HG03342 (cell line): ENCODE measurements at regions not wholly inside any gene's neighbourhood (a gene's known extent, or its start where the extent isn't known, plus 50 kb on each side); places are given as distances from the start of the nearest gene placed in this dataset.

ENCODE experiments used
- ATAC-seq: cut with Tn5 transposase; IDR thresholded peaks from one replicate; pipeline ENCODE4 v1.9.1; 2021; ENCODE audit warnings: mild to moderate bottlenecking, moderate library complexity; ENCODE audit not compliant: unreplicated experiment

DNA sequence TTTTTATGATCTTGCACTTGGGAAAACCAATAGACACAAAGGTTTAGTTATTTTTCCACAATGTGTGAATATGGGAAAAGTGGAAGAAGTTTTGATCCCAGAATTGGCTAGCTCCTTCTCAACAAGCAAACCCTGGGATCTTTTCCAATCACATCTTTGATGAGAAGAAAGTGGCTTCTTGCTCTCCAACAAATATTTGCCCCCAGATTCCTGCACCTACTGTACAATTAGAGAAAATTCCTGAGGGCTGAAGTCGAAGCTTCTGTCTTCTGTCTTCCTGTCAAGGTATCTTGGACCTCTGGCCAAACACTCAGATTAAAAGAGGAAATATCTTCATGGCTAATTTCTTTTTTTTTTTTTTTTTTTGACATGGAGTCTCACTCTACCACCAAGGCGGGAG, 113.1 kb upstream of the SLC45A1 start:
- no peak for ATAC-seq

DNA sequence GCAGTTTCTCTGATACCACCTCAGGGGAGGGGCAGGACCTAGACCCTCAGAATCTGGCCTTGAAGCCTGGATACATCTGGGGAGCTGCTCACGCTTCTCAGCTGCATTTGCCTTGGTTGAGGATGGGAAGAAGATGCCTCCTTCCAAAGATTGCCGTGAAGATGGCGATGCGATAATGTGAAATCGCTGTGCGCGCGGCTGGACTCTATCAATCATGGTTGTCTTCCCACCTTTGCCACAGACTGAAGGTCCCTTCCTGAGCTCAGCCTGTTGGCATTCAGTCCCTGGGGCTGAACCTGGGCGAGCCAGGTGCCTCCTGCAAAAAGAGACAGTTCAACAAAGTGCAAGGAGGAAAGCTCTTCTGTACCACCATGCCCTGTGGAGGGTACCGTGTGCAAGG, 114.4 kb upstream of the SLC45A1 start:
- no peak for ATAC-seq

DNA sequence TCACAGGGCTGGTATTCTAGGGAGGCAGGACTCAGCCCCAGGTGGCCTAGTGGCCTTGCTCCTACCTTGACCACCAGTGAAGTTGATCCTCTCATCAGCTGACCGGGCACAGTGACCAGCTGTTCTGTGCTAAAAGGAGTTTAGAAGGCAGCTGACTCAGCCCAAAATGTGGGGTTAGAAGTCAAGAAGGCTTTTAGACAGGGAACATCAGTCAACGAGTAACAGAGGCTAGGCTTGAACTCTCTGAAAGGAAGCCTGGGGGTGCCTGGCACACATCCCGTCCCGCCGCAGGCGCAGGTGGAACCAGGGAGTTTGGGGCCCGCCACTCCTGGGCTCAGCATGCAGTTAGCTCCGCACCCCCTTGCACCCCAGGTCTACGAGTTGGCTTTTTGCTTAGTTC, 114.9 kb upstream of the SLC45A1 start:
- no peak for ATAC-seq

DNA sequence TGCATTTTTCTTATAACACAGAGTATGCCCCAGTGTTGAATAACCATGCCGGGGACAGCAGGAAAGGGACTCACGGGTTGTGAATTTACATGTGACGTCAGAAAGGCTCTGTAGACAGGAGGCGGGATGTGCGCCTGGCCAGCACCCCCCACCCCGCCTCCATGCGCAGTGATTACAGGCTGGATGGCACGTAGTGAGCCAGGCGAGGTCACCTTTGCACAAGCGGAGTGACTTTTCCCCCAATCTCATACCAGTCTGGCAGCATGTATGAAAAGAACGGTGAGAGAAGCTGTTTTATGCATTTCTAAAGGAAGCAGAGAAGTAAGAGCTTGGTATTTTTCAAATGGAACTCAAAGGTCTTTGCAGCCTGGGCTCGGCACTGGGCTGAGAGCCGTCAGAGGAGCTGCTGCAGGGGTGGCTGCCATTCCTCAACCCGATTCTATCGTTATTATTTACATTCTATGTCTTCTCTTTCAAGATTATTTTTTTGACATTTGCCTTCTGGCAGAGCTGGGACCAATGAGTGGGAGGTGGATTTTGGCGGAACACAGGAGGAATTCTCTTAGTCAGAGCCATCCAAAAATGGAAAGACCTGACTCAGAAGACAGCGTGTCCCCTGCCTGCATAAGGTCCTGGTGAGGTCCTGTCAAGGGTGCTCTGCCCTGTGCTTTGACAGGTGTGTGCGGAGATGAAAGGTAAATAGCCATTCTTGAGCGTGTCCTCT, 115.6 kb upstream of the SLC45A1 start:
- ATAC-seq: no peak

DNA sequence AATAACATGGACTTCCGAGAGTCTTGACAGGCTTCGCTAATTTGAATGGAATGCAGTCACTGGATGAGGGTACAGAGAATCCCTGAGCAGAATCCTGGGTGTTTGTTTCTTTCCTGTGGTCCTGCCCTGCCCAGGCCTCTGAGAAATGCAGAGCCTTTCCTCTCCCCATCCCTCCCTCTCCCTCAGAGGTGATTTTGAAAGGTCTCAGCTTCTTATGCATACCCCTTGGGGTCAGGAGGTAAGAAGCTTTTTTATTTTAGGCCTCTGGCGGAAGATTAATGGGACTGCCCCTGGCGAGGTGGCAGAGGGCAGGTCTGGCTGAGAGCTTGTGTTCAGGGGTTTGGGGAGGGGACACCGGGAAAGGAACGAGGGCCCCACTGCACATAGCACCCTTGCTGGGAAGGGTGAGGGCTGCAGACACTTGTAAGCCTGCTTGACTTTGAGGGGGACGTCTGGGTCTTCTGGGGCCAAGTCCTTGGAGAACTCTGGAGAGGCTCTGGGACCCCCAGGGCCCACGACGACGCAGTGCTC, 116.5 kb upstream of the SLC45A1 start:
- ATAC-seq: no peak

DNA sequence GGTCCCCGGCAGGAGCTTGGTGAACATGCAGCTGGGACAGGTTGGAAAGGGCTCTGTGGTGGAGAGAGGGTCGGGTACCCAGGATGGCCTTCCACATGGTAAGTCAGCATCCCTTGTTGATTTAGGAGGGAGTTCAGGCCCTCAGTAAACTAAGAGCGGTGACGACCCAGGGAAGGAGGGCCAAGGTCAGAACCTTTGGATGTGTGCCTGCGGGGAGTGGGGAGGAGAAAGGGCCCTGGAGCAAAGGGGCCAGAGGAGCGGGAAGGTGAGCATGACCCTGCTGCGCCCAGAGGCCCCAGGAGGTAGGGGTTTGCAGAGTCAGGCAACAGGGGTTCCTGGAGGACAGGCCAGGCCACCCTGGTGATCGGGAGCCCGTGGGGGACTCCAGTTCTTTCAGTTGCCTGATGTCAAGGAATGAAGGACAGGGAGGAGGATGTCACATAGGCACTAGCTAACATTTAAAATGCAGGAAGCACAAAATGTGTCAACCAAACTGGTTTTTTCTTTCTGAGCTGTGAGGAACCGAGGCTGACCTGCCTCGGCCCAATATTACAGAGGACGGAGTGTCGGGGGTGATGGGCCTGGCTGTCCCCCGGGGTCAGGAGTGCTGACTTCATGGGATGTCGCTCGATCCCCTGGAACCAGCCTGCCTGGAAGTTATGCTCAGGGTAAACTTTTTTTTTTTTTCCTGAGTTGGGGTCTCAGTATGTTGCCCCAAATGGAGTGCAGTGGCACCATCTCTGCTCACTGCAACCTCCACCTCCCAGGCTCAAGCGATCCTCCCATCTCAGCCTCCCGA, 117.4 kb upstream of the SLC45A1 start:
- ATAC-seq: no peak

DNA sequence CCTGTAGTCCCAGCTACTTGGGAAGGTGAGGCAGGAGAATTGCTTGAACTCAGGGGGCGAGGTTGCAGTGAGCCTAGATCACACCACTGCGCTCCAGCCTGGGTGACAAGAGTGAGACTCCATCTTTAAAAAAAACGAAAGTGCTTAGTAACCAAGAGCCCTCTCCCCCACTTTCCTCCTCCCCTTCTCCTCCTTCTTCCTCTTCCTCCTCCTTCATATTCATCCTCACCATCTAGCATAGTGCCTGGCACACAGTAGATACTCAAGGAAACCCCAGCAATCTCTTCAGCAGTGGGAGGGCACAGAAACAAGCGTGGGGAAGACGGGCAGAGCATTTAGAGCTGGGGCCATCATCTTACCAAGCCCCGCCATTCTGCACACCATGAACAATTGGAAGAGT, 119.4 kb upstream of the SLC45A1 start:
- ATAC-seq: no peak

DNA sequence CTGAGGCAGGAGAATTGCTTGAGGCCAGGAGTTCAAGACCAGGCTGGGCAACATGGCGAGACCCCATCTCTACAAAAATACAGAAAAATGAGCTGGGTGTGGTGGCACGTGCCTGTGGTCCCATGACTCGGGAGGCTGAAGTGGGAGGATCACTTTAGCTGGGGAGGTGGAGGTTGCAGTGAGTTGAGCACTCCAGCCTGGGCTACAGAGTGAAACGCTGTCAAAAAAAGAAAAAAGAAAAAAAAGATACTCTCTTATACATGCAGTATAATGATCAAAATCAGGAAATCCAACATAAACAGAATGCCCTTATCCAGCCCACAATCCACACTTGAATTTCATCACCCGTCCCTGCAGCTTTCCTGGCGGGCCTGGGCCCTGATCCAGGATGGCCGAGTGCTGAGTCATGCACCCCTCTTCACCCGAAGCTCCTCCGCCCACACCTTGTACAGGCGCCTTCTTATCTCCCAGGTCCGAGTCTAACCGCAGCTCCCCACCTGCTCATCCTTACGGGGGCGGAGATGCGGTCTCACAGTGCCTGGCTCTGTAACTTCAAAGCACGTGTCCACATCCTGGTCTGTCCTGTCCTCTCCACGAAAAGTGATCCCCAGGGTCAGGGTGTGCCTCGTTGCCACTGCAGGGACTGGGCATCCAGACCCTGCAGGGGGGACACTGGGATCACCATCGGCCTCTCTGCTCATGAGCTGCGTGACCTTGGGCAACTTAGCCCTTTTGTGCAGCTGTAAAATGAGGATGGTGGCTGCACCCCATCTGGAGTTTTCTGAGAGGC, 120.2 kb upstream of the SLC45A1 start:
- ATAC-seq: no peak

DNA sequence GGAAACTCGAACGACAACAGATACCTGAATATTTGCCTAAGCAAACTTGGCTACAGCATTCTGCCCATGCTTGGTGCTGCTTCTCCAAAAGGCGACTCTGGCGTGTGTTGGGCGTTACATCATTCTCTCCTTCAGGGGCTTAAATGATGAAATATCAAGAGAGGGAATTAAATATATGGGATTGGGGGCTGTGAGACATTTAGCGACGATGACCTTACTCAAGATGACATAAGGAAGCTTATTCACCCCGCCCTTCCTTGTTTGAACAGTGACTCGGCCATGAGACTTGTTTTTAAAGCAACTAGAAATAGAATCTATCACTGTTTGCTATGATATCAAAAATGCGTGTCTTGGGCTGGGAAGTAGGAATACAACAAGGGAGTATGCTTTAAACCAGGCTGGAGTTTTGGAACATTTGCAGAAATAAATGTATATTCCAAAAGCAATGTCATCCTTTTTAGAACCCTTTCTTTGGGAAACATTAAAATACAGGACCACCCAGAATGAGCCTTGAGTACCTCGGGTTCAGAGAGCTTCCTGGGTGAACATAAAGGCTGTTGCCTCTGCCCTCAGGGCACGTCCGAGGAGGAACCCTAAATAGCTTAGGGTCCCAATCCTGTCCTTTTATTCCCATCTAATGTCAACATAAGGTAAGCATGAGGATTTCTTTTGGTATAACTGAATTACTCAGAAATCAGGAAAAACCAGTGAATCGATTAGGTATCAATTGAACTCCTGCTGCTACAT, 123.3 kb upstream of the SLC45A1 start:
- no peak for ATAC-seq

DNA sequence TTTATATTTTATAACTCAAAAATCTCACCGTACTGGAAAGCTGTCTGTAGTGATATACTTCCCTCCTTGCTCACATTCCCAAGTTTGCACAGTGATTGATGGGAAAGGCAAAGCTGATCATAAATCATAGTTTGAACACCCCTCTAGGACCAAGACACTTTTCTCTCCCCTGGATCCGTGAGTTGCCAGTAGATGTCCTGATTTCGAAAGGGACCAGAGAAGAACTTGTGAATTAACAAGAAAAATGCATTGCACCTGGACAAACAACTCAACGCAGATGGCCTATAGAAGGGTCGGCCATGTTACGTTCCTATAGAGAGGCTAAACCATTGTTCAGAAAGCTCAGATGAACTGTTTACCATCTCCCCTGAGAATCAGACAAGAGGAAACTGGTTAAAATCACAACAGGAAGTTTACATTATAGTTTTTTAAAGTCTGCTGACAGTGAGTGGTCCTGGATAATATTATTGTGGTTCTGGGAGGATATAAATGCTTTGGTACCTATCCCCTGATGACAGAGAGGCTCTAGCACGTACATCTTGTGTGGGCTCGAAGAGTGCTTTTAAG, 124.0 kb upstream of the SLC45A1 start:
- no peak for ATAC-seq

DNA sequence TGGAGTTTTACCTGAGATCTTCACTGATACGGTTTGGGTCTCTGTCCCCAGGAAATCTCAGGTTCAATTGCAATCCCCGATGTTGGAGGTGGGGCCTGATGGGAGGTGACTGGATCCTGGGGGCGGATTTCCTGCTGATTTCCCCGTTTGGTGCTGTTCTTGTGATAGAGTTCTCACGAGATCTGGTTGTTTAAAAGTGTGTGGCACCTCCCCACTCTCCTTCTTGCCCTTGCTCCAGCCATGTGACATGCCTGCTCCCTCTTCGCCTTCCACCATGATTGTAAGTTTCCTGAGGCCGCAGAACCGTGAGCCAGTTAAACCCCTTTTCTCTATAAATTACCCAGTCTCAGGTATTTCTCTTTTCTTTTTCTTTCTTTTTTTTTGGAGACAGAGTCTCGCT, 126.4 kb upstream of the SLC45A1 start:
- no peak for ATAC-seq

DNA sequence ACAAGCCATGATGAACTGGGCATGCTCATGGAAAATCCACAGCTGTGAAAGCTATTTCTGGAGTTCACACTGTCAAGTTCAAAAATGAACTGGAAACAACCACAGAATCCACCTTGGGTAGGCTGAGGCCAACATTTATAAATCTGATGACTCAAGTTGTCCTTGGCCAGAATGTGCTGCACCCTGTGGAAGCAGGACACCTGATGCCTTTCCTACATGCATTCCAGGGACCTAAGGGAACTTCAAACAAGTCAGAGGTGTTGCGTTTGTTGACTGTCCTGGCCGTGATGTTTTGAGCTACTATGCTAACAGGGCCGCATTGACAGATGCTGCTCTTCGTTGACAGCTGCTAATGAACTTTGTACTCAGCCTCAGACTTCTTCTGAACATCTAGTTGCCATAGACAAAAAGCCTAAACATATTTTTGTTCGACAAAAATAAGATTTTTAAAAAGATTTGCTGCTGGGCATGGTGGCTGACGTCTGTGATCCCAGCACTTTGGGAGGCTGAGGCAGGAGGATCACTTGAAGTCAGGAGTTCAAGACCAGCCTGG, 127.9 kb upstream of the SLC45A1 start:
- ATAC-seq: no peak

DNA sequence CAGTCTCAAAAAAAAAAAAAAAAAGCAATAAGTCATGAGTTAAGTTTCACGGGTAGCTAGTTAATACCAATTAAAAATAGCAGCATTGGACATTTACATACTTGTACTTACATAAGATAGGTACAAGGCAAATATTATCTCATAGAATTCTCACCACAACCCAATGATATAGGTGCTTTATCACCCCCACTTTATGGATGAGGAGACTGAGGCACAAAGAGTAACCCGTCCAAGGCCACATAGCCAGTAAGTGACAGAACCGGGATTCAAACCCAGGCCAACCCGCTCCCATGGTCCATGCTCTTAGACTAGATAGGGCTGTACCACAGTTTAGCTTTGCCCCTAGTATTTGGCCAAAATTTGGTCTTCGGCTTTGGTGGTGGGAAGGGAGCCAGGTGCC, 132.5 kb upstream of the SLC45A1 start:
- no peak for ATAC-seq

DNA sequence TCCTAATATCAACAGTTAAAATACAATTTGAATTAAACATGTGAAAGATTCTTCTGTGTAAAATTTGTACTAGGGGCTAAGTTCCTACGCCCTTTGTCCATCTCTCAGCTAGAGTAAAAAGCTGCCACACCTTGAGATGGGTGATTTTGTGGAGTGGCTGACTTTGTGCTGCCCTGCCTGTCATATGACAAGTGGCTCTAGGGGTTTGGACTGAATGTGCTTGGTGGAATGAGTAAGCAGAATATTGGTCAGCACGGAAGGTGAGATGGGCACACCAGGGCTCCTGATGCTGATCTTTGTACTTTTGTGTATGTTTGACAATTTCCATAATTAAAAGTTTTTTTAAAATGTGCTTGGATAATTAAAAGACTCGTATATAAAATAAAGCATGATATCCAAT, 133.6 kb upstream of the SLC45A1 start:
- no peak for ATAC-seq

DNA sequence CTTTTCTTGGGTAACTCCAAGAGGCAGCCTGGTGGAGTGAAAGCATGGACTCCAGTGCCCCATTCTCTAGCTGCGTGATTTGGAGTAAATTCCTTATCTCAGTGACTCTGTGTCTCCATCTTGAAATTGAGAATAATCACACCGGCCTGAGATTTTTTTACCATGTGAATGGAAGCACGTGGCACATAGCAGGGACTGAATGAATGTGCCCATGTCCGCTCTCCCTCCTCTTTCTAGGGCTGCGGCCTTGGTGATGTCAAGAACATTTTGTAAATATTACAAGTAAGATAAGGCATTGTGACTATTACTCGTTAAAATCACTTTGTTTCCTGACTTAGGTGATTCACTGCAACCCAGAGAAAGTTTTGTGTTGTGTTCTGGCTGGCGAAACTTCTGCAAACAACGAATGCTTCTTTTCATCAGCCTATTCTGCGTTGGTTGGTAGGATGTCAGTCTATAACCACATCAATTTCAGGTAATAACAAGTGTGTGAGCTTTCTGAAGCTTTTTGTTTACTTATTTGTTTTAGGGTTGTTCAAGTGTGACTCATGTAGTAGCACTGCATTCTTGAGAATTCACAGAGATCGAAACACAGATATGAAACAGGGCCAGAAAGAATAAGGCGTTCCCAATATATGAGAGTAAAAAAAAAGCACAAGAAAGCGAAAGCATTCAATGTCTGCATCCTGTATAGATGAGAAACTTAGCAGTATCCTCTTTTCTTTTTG, 135.7 kb upstream of the SLC45A1 start:
- peak; percentile 79 for ATAC-seq

DNA sequence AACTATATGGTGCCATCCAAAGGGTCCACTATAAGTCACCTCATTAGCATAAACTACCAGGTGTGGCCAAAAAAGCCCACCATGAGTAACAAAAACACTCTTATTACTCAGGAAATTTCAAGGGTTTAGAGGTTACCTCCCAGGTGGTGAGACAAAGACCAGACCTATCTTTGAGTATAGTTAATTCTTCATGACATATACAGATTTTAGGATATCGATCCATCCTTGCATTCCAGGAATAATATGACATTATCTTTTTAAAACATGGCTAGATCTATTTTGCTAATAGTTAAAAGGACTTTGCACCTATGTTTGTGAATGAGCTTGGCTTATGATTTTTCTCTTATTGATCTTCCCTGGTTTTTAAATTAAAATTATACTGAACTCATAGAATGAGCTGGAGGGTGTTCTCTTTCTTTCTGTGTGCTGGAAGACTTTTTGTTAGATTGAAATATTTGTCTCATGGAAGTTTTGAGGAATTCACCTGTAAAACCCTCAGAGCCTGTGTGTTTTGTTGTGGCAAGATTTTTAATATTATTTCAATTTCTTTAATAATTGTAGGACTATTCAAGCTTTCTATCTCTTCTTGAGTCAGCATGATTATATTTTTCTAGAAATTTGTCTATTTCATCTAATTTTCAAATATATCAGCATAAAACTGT, 138.7 kb upstream of the SLC45A1 start:
- no peak for ATAC-seq

DNA sequence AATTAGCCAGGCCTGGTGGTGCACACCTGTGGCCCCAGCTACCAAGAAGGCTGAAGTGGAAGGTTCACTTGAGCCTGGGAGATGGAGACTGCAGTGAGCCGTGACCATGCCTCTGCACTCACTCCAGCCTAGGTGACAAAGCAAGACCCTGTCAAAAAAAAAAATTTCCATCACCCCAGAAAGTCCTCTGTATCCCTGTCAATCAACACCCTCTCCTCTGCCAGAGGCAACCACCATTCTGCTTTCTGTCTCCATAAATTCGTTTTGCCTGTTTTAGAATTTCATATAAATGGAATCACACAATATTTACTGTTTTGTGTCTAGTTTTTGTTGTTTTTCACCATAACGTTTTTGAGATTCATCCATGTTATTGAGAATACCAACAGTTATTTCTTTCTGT, 141.6 kb upstream of the SLC45A1 start:
- ATAC-seq: no peak

DNA sequence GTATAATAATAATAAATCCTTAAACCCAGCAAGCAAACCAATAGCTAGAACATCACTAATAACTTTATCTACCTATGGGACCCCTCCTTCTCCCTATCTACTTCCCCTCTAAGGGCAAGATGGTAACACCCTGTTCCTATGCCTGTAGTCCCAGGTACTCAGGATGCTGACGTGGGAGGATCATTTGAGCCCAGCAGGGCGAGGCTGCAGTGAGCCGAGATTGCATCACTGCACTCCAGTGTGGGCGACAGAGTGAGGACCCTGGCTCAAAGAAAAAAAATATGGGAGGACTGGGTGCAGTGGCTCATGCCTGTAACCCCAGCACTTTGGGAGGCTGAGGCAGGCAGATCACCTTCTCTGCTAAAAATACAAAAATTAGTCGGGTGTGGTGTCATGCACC, 143.1 kb upstream of the SLC45A1 start:
- no peak for ATAC-seq
